PC-3 (cell line): ENCODE measurements at regions not wholly inside any gene's neighbourhood (a gene's known extent, or its start where the extent isn't known, plus 50 kb on each side); places are given as distances from the start of the nearest gene placed in this dataset.

ENCODE experiments used
- ATAC-seq: fragments of 200-7000 bp; cut with Tn5 transposase; 2 replicates; pipeline ENCODE4 v1.9.1; 2020; ENCODE audit warnings: mild to moderate bottlenecking, moderate library complexity
- BruUV-seq: library from RNA; stranded (reverse); fragments of 400-500 nt; replicated peaks from 2 replicates; lab custom pipeline; 2021; lab: Mats Ljungman, UMichigan
- CTCF ChIA-PET: fragments of 300-600 bp; sonication (Branson Sonifier 250); formaldehyde crosslinking; loops from one replicate; lab custom pipeline; 2022; ENCODE audit warnings: antibody characterized with exemption; lab: Charles Lee
- POLR2A ChIA-PET: fragments of 300-600 bp; sonication (Branson Sonifier 250); formaldehyde crosslinking; loops from one replicate; lab custom pipeline; 2022; ENCODE audit warnings: antibody characterized with exemption; ENCODE audit not compliant: unreplicated experiment; lab: Charles Lee
- DNase-seq: peaks from one replicate; pipeline ENCODE4 v3.0.0-alpha.2; 2015
- H2AFZ ChIP-seq: fragments of 300-600 bp; sonication (generic); 2 replicates; pipeline ENCODE4 v1.6.0; 2016; ENCODE audit warnings: antibody characterized with exemption, low read length
- H3F3A ChIP-seq: fragments of 300-600 bp; sonication (generic); one replicate; pipeline ENCODE4 v1.6.0; 2017; ENCODE audit warnings: antibody characterized with exemption, low read length, control low read depth, mild to moderate bottlenecking; ENCODE audit not compliant: unreplicated experiment
- H3K27ac ChIP-seq: fragments of 300-600 bp; sonication (generic); 2 replicates; pipeline ENCODE4 v1.5.1; 2016; ENCODE audit warnings: mild to moderate bottlenecking, low read length
- H3K27me3 ChIP-seq: fragments of 300-600 bp; sonication (generic); 2 replicates; pipeline ENCODE4 v1.6.1; 2016; ENCODE audit warnings: low read length, mixed read lengths
- H3K36me3 ChIP-seq: fragments of 300-600 bp; sonication (generic); 2 replicates; pipeline ENCODE4 v1.6.1; 2016; ENCODE audit warnings: low read depth, mixed run types, low read length, mixed read lengths
- H3K4me1 ChIP-seq: fragments of 300-600 bp; sonication (generic); 2 replicates; pipeline ENCODE4 v1.5.1; 2016; ENCODE audit warnings: low read length; ENCODE audit not compliant: insufficient read depth
- H3K4me2 ChIP-seq: fragments of 300-600 bp; sonication (generic); 2 replicates; pipeline ENCODE4 v1.6.0; 2016; ENCODE audit warnings: low read length
- H3K4me3 ChIP-seq: fragments of 300-600 bp; sonication (generic); 2 replicates; pipeline ENCODE4 v1.5.1; 2016; ENCODE audit warnings: mild to moderate bottlenecking, low read length, mixed read lengths
- H3K79me2 ChIP-seq: fragments of 300-600 bp; sonication (generic); 2 replicates; pipeline ENCODE4 v1.6.1; 2017; ENCODE audit warnings: low read length, mixed read lengths
- H3K9ac ChIP-seq: fragments of 300-600 bp; sonication (generic); 2 replicates; pipeline ENCODE4 v1.6.0; 2016; ENCODE audit warnings: mild to moderate bottlenecking, low read length
- H3K9me2 ChIP-seq: fragments of 300-600 bp; sonication (generic); replicated peaks from 2 replicates; pipeline ENCODE4 v1.6.1; 2016; ENCODE audit warnings: mixed run types, low read length, mixed read lengths
- H3K9me3 ChIP-seq: fragments of 300-600 bp; sonication (generic); 2 replicates; pipeline ENCODE4 v1.6.1; 2016; ENCODE audit warnings: low read length, mixed read lengths
- H4K20me1 ChIP-seq: fragments of 300-600 bp; sonication (generic); 2 replicates; pipeline ENCODE4 v1.6.1; 2016; ENCODE audit warnings: low read length, mixed read lengths
- CTCF ChIP-seq: fragments of 300-600 bp; sonication (generic); conservative IDR thresholded peaks from 2 replicates; pipeline ENCODE4 v1.5.1; 2017; ENCODE audit warnings: antibody characterized with exemption, low read depth, mild to moderate bottlenecking, low read length
- EZH2 ChIP-seq: fragments of 300-600 bp; sonication (generic); IDR thresholded peaks from one replicate; pipeline ENCODE4 v1.6.1; 2017; ENCODE audit warnings: antibody characterized with exemption, mild to moderate bottlenecking, low read length; ENCODE audit not compliant: unreplicated experiment
- EZH2phosphoT487 ChIP-seq: fragments of 300-600 bp; sonication (generic); IDR thresholded peaks from 2 replicates; pipeline ENCODE4 v1.6.1; 2018; ENCODE audit warnings: mild to moderate bottlenecking, antibody characterized with exemption, low read length, borderline replicate concordance
- intact Hi-C: fragments of 100-400 bp; cut with micrococcal nuclease; formaldehyde crosslinking; loops from 2 replicates; pipeline ENCODE4 v1.9.0; 2023

- no TSS peak for BruUV-seq
- ChIA-PET CTCF (interaction anchor here (0.6 kb wide), 1 partner anchor 1178 kb away, joined by 3 read pairs; no protein-coding TSS in a partner anchor), POLR2A (no interaction called here)
- intact Hi-C loops = no loop called here
- Histone ChIP-seq H3F3A (no peaks in the 10 kb centered on the region), H3K4me2 (no peak overlapping the region), H3K4me1 (no peaks in the 10 kb centered on the region), H3K27ac (no peak overlapping the region), H3K27me3 (no peaks in the 10 kb centered on the region), H3K4me3 (no peak overlapping the region), H3K9ac (no peak overlapping the region), H3K9me3 (no peaks in the 10 kb centered on the region), H3K79me2 (no peaks in the 10 kb centered on the region), H2AFZ (no peak overlapping the region), H3K36me3 (no peaks in the 10 kb centered on the region), H4K20me1 (no peaks in the 10 kb centered on the region), H3K9me2 (no peaks in the 10 kb centered on the region)
- ATAC-seq = no peak
- TF ChIP-seq EZH2 (no peak), EZH2phosphoT487 (no peak), CTCF (no peak)
- DNase-seq = no peak
Observed at GRCh38 chr18:28350821-28351220, 173.9 kb upstream of the CDH2 start.

DNA sequence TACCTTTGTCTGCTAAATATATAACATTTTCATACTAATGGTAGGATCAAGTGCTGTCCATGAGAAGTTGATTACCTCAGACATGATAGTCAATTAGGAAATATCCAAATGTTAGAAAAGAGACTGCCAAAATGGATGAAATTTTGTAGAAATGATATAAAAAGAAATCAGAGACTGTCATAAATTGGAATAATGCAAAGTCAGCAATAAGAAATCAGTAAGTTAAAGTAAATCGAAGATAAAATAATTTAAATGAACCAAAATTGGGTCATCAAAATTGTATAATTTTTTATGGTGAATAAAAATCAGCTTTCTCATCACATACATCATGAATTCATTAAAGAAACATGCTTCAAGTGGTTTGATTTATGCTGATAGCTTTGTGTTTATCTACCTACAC is 165.3 kb upstream of the CDH2 start:
- CTCF ChIA-PET = interaction anchor here (0.5 kb wide), 1 partner anchor 813 kb away, joined by 3 read pairs; no protein-coding TSS in a partner anchor
- Histone ChIP-seq H3F3A (no peaks in the 10 kb centered on the region), H3K79me2 (no peaks in the 10 kb centered on the region), H3K9ac (no peak overlapping the region), H3K4me3 (no peak overlapping the region), H4K20me1 (no peaks in the 10 kb centered on the region), H3K4me1 (no peaks in the 10 kb centered on the region), H3K27ac (no peak overlapping the region), H3K9me2 (no peaks in the 10 kb centered on the region), H2AFZ (no peak overlapping the region), H3K9me3 (no peaks in the 10 kb centered on the region), H3K4me2 (no peak overlapping the region), H3K27me3 (no peaks in the 10 kb centered on the region), H3K36me3 (no peaks in the 10 kb centered on the region)
- ATAC-seq (no peak), DNase-seq (no peak)
- TF ChIP-seq EZH2 = no peak
- no peak for TF ChIP-seq EZH2phosphoT487
- TF ChIP-seq CTCF = no peak
- POLR2A ChIA-PET = interaction anchor here (0.6 kb wide), 1 partner anchor 168 kb away, joined by 3 read pairs; no protein-coding TSS in a partner anchor
- no TSS peak for BruUV-seq
- intact Hi-C loops = no loop called here

DNA sequence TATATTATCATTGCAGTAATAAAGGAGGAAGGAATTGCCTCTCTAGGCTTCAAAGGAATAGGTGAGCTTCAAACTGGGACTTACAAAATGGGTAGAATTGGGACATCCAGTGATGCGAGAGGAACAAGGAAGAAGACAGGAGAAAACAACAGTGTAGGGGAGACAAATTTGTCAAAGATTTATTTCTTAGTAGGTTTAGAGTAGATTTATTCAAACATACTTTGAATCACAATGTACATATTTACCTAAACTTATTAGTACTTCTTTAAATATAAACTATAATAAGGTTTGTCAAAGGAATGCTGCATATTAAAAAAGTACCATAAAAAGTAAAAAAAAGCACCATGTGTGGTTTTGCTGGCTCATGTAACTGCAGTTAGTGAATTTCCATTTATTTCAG is 161.4 kb upstream of the CDH2 start:
- Histone ChIP-seq H4K20me1 (no peaks in the 10 kb centered on the region), H3K79me2 (no peaks in the 10 kb centered on the region), H3K9ac (no peak overlapping the region), H3K4me2 (no peak overlapping the region), H2AFZ (no peak overlapping the region), H3F3A (no peaks in the 10 kb centered on the region), H3K27ac (no peak overlapping the region), H3K27me3 (no peaks in the 10 kb centered on the region), H3K9me3 (no peaks in the 10 kb centered on the region), H3K36me3 (no peaks in the 10 kb centered on the region), H3K9me2 (no peaks in the 10 kb centered on the region), H3K4me1 (no peaks in the 10 kb centered on the region), H3K4me3 (no peak overlapping the region)
- BruUV-seq = no TSS peak
- DNase-seq (peak; percentile 13), ATAC-seq (peak; percentile 93)
- intact Hi-C loops = loop anchor here (5.0 kb wide), 1 partner anchor 161 kb away; the partner anchor contains the start of gene CDH2
- no peak for TF ChIP-seq EZH2phosphoT487
- TF ChIP-seq CTCF = no peak
- TF ChIP-seq EZH2 = no peak
- CTCF ChIA-PET = no interaction called here
- POLR2A ChIA-PET = no interaction called here
